ENCODE measurements at regions not wholly inside any gene's neighbourhood (a gene's known extent, or its start where the extent isn't known, plus 50 kb on each side); places are given as distances from the start of the nearest gene placed in this dataset.

DNA sequence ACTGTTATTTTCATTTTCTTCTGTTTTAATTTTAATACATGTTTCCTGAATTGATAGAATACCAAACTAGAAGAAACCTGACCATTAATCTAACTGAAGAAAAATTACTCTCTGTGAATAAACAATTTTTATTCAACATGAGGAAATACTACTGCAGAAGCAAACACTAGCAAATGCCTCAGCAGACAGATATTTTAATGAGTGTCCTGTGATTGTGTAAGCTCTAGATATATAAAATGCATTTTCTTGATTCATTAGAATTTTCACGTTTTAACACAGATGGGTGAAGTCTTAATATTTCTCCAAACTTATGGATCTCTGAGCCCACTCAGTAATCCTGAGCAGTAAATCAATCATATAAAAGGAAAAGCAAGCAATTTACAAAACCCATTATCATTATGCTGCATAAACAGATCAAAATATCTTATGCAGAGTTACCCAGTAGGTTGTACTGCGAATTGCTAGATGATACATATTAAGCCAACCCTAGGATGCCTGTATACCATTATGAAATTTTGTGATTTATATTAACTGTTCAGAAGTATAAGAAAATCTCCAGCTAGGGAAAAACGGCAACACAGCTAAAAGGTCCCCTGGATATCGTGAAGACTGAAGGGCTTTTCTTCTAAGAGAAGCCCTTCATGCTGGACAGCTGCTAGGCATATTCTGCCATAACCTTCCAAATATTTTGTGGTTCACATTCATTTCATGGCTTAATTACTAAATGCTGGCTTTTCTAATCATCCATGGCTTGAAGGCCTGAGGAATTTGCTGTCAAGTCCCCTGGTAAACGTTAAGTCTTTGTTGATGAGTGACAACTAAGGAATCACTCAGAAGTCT lies 157.7 kb upstream of the TGFBR2 start:
- TF ChIP-seq, protein P1, sequence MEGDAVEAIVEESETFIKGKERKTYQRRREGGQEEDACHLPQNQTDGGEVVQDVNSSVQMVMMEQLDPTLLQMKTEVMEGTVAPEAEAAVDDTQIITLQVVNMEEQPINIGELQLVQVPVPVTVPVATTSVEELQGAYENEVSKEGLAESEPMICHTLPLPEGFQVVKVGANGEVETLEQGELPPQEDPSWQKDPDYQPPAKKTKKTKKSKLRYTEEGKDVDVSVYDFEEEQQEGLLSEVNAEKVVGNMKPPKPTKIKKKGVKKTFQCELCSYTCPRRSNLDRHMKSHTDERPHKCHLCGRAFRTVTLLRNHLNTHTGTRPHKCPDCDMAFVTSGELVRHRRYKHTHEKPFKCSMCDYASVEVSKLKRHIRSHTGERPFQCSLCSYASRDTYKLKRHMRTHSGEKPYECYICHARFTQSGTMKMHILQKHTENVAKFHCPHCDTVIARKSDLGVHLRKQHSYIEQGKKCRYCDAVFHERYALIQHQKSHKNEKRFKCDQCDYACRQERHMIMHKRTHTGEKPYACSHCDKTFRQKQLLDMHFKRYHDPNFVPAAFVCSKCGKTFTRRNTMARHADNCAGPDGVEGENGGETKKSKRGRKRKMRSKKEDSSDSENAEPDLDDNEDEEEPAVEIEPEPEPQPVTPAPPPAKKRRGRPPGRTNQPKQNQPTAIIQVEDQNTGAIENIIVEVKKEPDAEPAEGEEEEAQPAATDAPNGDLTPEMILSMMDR (conservative IDR thresholded peaks at IDR 0.05; ENCODE audit: low read length), result no peak
- no peak for TF ChIP-seq EZH2phosphoT487 (IDR thresholded peaks at IDR 0.05; ENCODE audit: borderline replicate concordance)
